NCI-H1105 (cell line): ENCODE measurements at regions not wholly inside any gene's neighbourhood (a gene's known extent, or its start where the extent isn't known, plus 50 kb on each side); places are given as distances from the start of the nearest gene placed in this dataset.

Experiments used
- DNase-seq: peaks from one replicate; lab custom pipeline; 2025; lab: John Stamatoyannopoulos, UW

DNA sequence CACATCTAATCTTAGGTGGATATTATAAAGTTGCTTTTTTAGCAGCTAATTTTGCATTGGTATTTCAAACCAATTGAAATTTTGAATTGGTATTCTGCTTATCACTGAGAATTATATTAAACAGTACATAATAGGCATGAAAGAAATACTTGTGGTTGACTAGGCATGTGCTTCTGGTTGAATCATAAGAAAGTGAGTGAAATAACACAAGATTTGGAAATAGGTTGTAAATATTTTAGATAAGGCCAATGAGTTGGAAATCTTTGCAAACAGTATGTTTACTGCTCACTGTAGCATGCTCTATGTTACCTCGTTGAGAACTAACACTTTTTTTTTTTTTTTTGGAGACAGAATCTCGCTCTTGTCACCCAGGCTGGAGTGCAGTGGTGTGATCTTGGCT, 66.8 kb upstream of the RFC3 start:
- no peak for DNase-seq

DNA sequence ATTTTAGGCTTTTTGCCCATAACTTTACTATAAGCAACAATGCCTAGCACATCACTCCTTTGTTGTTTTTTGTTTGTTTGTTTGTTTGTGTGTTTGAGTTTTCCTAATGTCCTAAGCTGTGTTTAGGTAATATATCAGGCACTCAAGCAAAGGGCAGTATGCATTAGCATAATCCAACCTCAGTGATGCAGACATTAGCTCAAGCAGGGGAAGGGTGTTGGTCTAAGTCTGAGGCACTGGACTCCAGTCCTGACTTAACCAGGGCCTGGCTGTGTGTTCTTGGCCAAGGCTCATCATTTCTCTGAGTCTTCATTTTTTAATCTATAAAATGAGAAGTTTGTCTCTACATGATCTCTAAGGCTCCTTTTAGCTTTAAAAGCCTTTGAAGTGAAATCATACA, 65.9 kb upstream of the RFC3 start:
- no peak for DNase-seq

DNA sequence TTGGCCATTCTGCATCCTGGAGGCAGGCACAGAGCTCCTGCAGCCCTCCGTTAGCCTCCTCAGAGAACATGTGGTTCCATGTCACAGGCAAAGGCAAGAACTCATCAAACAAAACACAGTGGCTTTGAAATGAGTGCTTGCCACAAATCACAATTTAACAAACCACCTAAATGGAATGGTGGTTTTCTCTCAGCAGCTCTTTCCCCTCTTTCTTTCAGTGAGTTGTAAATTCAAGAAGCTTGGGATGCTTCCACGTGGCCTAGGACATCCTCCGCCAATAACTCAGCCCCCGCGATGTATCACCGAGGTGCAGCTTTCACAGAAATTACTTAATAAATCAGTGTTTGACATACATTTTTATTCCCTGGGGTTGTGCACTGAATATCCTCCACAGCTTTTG, 65.4 kb upstream of the RFC3 start:
- no peak for DNase-seq

DNA sequence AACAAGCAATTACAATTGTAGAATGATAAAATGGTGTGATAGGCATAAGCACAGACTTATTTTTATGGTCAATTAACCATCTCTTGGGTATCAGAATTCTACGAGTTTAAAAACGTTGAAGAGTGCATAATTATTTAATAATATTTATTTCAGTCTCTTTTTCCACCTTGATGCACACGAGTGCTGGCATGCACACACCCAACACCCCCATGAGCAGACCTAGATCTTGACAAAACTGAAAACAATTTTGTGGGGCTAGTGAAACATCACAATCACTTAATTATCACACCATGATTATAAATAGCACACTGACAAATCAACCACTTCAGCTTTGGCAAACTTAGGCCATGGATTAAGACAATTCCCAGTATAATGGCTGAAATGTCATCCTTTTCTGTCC, 61.0 kb upstream of the RFC3 start:
- no peak for DNase-seq

DNA sequence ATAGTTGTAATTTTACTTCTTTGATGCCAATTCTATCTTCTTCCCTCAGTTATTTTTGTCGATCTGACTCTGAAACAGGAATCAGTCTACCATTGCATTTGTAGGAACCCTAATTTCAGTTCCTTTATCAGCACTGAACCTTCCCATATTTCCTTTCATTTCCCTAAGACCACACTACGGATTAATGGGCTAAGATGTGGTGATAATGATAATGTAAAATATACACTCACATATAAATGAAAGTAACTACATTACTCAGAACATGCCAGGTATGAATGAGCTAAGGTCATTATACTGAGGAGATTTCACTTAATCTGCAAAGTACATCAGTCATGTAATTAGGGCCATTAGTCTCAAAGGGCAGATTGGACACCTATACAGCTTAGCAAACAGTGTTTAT, 60.2 kb upstream of the RFC3 start:
- DNase-seq: no peak

DNA sequence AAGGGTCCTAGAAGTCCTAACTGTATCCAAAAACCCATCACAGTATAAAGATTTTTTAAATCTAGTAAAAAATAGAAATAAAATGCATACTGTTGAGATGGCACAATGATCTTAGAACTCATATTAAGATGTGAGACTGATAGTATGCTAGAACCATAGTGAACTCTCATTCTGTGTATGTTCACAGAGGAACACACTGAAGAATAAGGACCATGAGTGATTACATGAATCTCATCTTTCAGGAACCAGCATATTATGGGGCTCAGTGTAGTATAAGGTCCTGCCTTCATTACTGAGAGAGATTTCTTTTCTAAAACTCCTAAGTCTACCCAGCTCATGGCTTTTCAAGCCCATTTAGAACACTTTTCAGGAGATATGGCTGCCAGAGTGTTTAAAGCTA, 59.8 kb upstream of the RFC3 start:
- no peak for DNase-seq

DNA sequence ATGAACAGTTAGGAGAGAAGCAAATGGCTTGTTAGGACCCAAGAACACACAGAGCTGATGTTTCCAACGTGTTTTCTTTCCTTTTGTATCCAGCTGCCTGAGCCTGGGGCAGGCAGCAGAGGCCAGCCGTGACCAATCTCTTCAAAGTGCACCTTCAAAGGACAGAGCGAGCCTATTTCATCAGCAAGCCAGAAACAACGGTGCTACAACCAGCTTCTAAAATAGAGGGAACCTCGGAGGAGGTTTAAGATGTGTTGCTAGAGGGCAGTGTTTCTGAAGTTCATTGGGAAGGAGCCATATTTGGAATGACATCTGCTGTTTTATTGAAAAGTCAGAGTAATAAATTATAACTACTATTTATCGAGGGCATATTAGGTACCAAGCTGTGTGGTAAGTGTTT, 56.2 kb upstream of the RFC3 start:
- no peak for DNase-seq

DNA sequence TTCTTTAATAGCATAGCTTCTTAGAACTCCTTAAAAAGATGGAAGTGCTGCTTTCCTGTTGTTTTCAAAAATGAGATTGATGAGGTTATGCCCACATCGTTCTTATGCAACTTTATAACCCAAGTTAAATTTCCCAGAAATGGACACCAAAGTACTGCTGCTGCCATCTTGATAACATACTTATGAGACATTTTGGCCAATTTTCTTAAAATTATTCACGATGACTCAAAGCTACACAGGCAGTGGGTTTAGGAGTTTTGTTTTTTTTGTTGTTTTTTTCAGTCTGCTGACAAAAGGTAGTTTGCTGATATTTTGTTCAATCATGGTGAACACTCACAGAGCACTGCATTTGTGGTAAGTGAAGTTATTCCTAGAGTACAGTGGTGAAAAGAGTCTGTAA, 54.9 kb upstream of the RFC3 start:
- no peak for DNase-seq

DNA sequence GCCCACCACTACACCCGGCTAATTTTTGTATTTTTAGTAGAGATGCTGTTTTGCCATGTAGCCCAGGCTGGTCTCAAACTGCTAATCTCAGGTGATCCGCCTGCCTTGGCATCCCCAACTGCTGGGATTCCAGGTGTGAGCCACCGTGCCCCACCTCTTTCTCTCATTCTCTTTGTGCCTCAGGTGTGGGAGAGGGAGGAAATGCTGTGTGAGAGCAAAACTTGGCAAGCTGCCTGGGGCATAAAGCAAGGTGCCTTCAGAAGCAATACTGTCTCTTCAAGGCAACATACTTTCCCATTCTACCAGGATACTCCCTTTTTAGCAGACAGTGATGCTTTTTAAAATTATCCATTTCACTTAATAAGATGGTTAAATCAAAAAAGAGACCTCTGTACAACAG, 53.2 kb upstream of the RFC3 start:
- no peak for DNase-seq

DNA sequence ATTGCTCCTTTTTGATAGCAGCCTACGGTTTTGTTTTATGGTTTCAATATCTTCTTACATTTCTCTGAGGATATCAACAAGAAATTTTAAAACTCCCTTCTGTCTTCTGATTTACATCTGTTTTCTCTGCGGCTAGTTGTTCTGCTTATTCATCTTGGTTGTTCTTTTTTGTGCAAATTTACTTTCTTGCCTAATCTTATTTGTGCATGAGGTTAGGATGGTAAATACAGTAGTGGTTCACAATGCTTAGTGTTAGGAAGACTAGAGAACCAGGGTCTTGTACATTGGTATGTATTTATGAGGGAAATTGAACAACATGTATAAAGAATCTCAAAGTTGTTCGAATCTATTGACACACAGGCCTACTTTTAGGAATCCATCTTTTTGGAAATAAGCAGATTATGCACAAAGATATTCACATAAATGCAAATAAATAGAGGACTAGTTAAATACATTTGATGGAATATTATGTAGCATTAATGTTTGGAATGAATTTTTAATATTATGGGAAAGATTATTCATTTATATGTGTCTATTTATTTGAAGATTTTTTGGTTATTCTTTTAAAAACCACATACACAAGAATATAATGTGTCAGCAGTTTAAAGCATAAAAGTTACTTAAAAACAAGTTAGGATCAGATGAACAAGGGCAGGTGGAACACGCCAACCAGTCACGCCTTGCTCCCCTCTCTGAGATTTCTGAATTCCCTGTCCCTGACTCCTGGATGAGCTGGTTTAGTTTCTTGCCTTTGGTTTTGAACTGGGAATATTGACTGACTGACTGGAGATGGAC, 51.4 kb upstream of the RFC3 start:
- no peak for DNase-seq

DNA sequence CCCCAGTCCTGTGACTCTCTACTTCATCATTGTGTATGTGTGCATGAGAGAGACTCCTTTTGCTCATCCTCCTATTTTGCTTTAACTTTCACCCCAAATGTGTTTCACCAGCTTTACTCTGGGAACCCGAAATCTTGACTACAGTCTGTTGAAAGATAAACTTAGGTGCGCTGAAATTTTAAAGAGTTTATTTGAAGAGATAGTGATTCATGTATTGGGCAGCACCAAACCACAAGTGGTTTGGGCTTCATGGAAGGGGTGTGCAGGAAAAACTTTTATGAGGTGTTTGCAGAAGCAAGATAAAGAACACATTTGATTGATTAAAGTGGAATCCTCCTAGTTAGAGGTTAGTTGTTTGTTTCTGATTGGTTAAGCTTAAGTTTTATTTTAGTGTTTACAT, 50.8 kb upstream of the RFC3 start:
- no peak for DNase-seq
